ENCODE measurements at regions not wholly inside any gene's neighbourhood (a gene's known extent, or its start where the extent isn't known, plus 50 kb on each side); places are given as distances from the start of the nearest gene placed in this dataset.
"Not testable (repeated sequence)": the region's sequence is repeated elsewhere in the genome, so short reads cannot be mapped to it uniquely, and the experiment has no call there.

- no peak for DNase-seq
Observed at GRCh38 chr13:109271555-109272541, 514.5 kb downstream of the IRS2 start.

DNA sequence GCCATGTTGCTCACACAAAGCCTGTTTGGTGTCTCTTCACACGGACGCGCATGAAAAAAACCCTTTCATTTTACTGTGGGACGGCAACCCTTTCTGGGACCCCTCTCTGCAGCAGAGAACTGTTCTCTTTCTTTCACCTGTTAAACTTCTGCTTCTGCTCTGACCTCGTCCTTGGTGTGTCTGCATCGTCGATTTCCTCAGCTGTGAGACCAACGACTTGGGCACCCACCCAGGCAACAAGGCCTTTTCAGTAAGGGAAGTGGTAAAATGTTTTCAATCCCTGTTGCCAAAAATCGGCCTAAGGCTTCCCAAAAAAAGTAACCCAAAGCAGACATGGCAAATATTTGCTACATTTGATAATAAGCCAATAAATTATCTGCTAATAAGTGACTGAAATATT lies 515.3 kb downstream of the IRS2 start:
- DNase-seq, result no peak

GRCh38 chr13:109269381-109269780 lies 517.0 kb downstream of the IRS2 start:
- not testable (repeated sequence) for DNase-seq

GRCh38 chr13:109268492-109268891 lies 517.9 kb downstream of the IRS2 start:
- not testable (repeated sequence) for DNase-seq

GRCh38 chr13:109267400-109267799 lies 519.0 kb downstream of the IRS2 start:
- not testable (repeated sequence) for DNase-seq

DNA sequence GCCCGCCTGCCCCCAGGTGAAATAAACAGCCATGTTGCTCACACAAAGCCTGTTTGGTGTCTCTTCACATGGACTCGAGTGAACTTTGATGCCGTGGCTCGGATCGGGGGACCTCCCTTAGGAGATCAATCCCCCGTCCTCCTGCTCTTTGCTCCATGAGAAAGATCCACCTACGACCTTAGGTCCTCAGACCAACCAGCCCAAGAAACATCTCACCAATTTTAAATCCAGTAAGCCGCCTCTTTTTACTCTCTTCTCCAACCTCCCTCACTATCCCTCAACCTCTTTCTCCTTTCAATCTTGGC lies 521.0 kb downstream of the IRS2 start:
- DNase-seq, result not testable (repeated sequence)

- not testable (repeated sequence) for DNase-seq
Observed at GRCh38 chr13:109264603-109265437, 521.6 kb downstream of the IRS2 start.

- not testable (repeated sequence) for DNase-seq
Observed at GRCh38 chr13:109257761-109258157, 528.6 kb downstream of the IRS2 start.

Measured in NCI-H2081 (cell line).